DMS153 treated with DMSO at 0.1 percent for 48 hours (cell line): ENCODE measurements at regions not wholly inside any gene's neighbourhood (a gene's known extent, or its start where the extent isn't known, plus 50 kb on each side); places are given as distances from the start of the nearest gene placed in this dataset.

Source experiments
- DNase-seq: peaks from one replicate; lab custom pipeline; 2025; ENCODE audit not compliant: unreplicated experiment; lab: John Stamatoyannopoulos, UW

DNA sequence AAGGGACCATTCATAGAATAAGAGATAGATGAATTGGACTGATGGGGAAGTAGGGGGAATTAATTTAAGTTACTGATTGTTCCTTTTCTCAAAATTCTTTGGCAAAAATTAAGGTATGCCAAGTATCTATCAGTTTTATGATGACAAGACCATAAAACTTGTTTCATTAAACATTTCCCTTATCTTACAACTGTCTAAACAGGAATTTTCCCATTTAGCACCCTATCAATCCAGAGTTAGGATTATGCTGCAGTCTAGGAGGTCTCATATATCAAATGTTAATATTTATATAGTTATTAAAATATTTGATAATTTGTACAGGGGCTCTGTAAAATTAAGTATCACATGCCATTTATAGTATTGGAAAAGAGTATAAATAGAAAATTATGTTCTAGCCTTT, 51.5 kb upstream of the ARID1B start:
- DNase-seq: no peak

DNA sequence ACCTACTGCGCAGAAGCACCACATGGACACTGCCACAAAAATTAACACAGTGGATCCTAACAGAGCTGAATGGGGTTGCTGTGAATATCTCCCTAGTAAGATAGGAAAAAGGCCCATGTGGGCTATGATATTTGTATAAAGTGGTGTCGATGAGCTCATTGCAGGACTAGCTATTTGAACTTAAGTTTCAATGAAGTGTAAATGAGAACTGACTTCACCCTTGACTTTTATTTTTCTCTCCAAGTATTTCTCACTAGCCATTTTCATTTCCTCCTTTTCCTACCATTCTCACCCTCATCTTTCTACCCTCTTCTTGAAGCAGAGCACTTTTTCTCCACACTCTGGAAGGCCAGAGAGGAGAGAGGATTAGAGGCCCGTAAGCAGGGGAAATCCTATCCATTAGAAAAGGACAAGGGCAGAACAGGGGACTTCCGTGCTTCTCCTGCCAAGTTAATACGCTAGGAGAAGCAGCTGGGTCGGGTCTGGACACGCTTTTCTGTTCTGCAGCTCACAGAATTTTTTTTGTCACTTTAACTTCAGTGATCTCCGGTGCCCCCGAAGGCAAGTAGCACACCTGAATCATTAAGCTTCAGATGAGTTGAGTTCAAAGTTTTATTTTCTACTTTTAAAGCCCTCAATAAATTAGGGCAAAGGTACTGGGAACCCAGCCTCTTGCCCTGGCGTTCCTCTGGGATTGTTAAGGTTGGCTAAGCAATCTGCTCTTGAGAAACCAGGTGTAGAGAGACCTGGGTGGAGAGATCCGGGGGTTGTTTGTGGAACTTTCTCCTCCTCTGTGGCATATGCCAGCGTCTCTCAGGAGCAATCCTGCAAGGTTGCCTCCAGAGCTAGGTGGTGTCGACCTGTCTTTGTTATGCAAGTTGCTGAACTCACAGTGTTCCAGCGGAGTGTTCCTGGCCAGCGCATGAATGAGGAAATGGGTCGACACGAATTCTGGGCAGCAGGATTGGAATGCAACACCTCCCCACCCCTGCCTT, 56.2 kb upstream of the ARID1B start:
- no peak for DNase-seq

- peak; percentile 23 for DNase-seq
Observed at GRCh38 chr6:156719720-156720563, 57.2 kb upstream of the ARID1B start.

GRCh38 chr6:156719395-156719719, 57.8 kb upstream of the ARID1B start:
- no peak for DNase-seq

GRCh38 chr6:156718647-156719394, 58.4 kb upstream of the ARID1B start:
- no peak for DNase-seq

DNA sequence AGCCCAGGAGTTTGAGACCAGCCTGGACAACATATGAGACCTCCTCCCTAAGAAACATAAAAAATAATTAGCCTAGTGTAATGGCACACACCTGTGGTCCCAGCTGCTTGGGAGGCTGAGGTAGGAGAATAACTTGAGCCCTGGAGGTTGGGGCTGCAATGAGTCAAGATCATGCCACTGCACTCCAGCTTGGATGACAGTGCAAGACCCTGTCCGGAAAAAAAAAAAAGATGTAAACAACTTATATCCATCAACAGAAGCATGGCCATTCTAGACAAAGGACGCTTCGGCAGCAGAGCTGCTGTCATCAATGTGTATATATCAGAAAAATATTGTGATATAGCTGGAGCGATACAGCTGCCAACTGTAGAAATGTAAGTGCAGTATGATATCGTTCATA, 59.6 kb upstream of the ARID1B start:
- DNase-seq: no peak

DNA sequence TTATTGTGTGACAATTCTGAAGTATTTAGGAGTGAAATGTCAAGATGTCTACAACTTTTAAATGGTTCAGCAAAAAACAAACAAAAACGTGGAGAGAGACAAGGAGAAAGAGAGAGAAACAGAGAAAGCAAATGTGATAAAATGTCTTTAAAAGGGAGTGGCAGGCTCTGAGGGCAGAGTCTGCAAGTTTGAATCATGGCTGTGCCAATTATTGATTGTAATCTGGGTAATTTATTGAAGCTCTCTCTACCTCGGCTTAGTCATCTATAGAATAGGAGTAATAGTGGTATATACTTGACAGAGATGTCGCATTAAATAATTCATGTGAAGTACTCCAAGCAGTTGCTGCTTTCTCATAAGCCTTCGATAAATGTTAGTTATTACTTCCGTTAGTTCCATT, 61.3 kb upstream of the ARID1B start:
- no peak for DNase-seq

GRCh38 chr6:156713548-156713947, 63.6 kb upstream of the ARID1B start:
- no peak for DNase-seq

DNA sequence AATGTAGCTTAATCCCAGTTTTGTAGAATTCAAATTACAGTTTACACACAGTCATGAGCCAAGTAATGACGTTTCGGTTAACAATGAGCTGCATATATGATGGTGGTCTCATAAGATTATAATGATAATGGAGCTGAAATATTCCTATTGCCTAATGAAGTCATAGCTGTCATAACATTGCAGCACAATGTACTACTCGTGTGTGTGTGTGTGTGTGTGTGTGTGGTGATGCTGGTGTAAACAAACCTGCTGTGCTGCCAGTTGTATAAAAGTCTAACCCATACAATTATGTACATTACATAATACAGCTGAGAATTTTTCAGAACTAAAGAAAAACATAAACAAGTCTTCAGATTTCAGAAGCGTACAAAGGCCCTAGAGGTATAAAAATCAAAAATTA, 66.7 kb upstream of the ARID1B start:
- no peak for DNase-seq

DNA sequence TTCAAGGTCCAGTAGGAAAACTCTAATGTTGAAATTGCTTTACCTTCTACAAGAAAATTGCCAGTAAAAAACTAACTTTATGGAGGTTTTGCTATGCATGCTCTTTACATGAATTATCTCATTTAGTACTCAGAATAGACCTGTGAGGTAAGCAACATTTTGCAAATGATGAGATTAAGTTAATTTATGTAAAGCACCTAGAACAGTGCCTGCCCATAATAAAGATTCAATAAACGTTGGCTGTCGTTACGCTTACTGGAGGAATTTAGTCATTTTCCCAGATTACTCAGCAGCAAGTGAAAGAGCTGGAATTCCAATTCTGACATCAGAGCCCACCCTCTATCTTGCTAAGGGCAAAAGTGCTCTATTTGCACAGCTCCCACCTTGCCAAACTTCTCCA, 69.4 kb upstream of the ARID1B start:
- DNase-seq: no peak

DNA sequence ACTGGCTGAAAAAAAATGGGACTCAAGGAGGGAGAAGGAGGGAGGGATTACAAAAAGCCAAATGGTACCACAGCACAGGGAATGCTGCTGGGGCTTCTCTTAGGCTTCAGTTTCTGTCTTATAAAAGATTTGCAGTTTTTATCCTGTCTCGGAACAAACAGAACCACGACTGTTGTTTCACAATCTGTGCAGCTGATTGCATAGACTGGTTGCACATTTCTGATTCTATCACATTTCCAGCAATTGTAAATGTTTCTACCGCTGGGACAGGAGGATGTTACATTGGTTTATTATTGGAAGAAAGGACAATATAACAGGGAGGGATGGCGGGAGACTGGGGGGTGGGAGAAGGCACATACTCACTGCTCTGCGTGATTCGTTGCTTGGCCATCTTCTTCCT, 73.5 kb upstream of the ARID1B start:
- DNase-seq: no peak

- no peak for DNase-seq
Observed at GRCh38 chr6:156701966-156702365, 75.2 kb upstream of the ARID1B start.

GRCh38 chr6:156700440-156701057, 76.6 kb upstream of the ARID1B start:
- DNase-seq: no peak

GRCh38 chr6:156699935-156700334, 77.2 kb upstream of the ARID1B start:
- no peak for DNase-seq

DNA sequence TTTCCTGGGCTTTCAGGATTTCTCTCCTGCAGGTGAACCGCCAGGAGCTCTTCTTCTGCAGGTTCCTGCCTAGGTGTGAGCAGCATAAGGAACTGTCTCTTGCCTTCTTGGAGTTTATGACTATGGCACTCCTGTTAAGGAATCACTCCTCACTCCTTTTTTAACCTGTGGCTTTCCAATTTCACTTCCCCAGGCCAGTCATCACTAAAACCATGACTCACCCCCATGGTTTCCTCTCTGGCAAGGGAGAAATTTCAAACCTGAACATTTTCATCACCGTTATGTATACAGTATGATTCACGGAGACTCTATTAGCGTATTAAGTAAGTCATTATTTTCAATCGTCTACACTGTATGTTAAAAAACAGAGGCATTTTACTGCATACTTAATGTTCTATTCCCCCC, 78.2 kb upstream of the ARID1B start:
- DNase-seq: no peak

DNA sequence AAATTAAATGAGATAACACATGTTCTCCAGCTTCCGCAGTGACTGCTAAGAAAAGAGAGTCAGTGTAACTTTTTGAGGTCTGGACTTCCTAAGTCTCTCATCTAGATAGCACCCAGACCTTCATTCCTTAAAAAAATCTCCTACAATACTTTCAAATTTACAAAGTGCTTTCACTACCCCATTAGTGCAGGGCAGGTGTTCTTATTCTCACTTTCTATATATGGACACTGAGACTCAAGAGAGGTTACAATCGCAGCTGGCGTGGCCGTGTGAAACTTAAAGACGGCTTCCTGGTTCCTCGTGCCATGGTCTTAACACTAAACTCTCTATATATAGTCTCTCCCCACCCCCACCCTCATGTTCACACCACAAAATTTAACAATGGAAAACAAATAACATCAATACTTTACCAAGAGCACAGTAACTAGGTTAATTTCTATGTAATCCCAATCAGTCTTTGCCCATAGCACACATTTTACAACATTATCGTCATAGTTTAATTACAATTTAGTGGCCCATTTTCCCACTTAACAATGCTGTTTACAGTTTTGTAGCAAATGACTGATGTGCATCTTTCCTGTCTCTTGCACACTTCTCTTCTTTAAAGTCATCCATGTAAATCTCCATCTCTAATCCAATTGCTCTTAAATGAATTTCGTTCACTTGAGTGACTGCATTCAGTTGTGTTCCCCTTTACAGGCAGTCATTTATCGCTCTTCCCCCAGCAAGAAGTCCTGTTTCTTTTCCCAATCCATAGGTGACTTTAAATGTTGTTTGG, 78.8 kb upstream of the ARID1B start:
- DNase-seq: no peak

GRCh38 chr6:156697225-156697830, 79.8 kb upstream of the ARID1B start:
- DNase-seq: no peak

- no peak for DNase-seq
Observed at GRCh38 chr6:156695742-156696141, 81.4 kb upstream of the ARID1B start.

DNA sequence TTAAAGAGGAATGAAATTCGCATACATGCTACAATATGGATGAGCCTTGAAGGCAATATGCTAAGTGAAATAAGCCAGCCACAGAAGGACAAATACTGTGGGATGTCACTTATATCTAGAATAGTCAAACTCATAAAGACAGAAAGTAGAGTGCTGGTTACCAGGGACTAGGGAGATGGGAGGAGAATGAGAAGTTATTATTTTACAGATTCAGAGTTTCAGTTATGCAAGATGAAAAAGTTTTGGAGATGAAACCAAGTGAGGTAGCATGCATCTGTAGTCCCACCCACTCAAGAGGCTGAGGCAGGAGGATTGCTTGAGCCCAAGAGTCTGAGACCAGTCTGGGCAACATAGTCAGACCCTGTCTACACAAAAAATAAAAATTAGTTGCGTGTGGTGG, 82.5 kb upstream of the ARID1B start:
- no peak for DNase-seq

DNA sequence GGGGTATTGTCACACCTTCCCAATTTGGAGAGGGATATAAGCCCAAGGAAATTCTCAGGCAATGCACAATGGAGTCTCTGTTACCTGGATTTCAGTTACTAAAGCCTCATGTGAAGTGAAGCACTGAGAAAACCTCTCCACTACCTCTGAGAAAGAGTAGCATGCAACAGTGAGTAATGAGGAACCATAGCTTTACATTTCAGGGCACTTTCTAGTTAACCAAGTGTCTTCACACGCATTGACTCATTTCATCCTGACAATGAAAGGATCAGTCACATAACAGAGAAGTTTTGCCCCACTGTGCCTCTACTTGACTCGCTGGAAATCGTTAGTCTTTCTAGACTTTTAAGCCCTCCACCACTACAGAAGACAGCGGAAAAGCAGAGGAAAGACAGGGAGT, 86.2 kb upstream of the ARID1B start:
- no peak for DNase-seq
